GM12892 (cell line): ENCODE measurements at regions not wholly inside any gene's neighbourhood (a gene's known extent, or its start where the extent isn't known, plus 50 kb on each side); places are given as distances from the start of the nearest gene placed in this dataset.

ENCODE experiments used
- POLR2A ChIP-seq: IDR thresholded peaks from 2 replicates; pipeline ENCODE4 v1.6.1; 2011; ENCODE audit warnings: low read depth, low read length, control low read depth
- POLR2AphosphoS5 ChIP-seq: IDR thresholded peaks from 2 replicates; pipeline ENCODE4 v1.6.1; 2011; ENCODE audit warnings: low read depth, low read length, control low read depth
- TAF1 ChIP-seq: IDR thresholded peaks from 2 replicates; pipeline ENCODE4 v1.6.1; 2011; ENCODE audit warnings: low read depth, mild to moderate bottlenecking, control low read depth, low read length, borderline replicate concordance

DNA sequence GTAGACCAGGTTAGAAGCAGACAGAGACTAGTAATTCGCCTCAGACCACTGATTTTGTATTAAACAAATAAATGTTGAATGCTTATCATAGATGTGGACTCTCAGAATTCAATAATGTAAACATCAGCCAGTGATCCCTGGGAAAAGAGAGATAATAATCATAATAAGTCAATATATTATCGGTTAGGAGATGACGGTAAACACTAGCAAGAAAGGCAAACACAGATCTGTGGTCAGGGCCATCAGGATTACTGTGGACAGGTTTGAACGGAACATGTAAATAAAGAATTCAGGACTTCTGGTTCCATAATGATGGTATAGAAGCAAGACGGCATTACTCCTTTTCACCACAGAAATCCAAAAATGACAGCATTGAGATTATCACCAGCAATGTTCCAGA lies 861.6 kb downstream of the CBLN2 start:
- TF ChIP-seq POLR2A (no peak), POLR2AphosphoS5 (no peak), TAF1 (no peak)
